MCF 10A (cell line): ENCODE measurements at regions not wholly inside any gene's neighbourhood (a gene's known extent, or its start where the extent isn't known, plus 50 kb on each side); places are given as distances from the start of the nearest gene placed in this dataset.
A peak's percentile ranks its signal among the peaks of the same experiment; 100 is the strongest.

Experiments used
- BruUV-seq: library from RNA; stranded (reverse); fragments of 400-500 nt; replicated peaks from 2 replicates; lab custom pipeline; 2021; lab: Mats Ljungman, UMichigan
- CTCF ChIA-PET: fragments of 300-600 bp; sonication (Branson Sonifier 250); formaldehyde crosslinking; extraction: SDS; loops from one replicate; lab custom pipeline; 2021; ENCODE audit warnings: antibody characterized with exemption, inconsistent platforms; lab: Yijun Ruan, JAX
- POLR2A ChIA-PET: fragments of 300-600, 350-650 bp; sonication (Branson Sonifier 250); formaldehyde crosslinking; extraction: SDS; loops from one replicate; lab custom pipeline; 2020; ENCODE audit warnings: antibody characterized with exemption, inconsistent platforms; lab: Yijun Ruan, JAX
- DNase-seq: peaks from one replicate; pipeline ENCODE4 v3.0.0-alpha.2; 2018; ENCODE audit not compliant: unreplicated experiment
- H3K27ac Mint-ChIP-seq: one replicate; pipeline ENCODE4 v1.8.0; 2022; ENCODE audit warnings: mild to moderate bottlenecking, low read depth, mixed read lengths; ENCODE audit not compliant: unreplicated experiment
- H3K27me3 Mint-ChIP-seq: one replicate; pipeline ENCODE4 v1.8.0; 2022; ENCODE audit warnings: mixed read lengths; ENCODE audit not compliant: insufficient read depth, unreplicated experiment
- H3K36me3 Mint-ChIP-seq: one replicate; pipeline ENCODE4 v1.8.0; 2022; ENCODE audit warnings: mild to moderate bottlenecking, moderate library complexity, mixed read lengths; ENCODE audit not compliant: insufficient read depth, unreplicated experiment
- H3K4me1 Mint-ChIP-seq: one replicate; pipeline ENCODE4 v1.8.0; 2022; ENCODE audit warnings: mixed read lengths; ENCODE audit not compliant: insufficient read depth, unreplicated experiment
- H3K4me3 Mint-ChIP-seq: one replicate; pipeline ENCODE4 v1.8.0; 2022; ENCODE audit warnings: mild to moderate bottlenecking, moderate library complexity, mixed read lengths; ENCODE audit not compliant: unreplicated experiment
- H3K9me3 Mint-ChIP-seq: one replicate; pipeline ENCODE4 v1.8.0; 2022; ENCODE audit warnings: mixed read lengths; ENCODE audit not compliant: unreplicated experiment
- intact Hi-C: fragments of 100-400 bp; cut with micrococcal nuclease; formaldehyde crosslinking; loops from 2 replicates; pipeline ENCODE4 v1.14.1; 2022
- TF ChIP-seq, protein P1 (sequence below): fragments of 200-600 bp; IDR thresholded peaks from one replicate; pipeline ENCODE4 v1.8.0; 2022; ENCODE audit warnings: antibody characterized with exemption, mild to moderate bottlenecking; ENCODE audit not compliant: unreplicated experiment

DNA sequence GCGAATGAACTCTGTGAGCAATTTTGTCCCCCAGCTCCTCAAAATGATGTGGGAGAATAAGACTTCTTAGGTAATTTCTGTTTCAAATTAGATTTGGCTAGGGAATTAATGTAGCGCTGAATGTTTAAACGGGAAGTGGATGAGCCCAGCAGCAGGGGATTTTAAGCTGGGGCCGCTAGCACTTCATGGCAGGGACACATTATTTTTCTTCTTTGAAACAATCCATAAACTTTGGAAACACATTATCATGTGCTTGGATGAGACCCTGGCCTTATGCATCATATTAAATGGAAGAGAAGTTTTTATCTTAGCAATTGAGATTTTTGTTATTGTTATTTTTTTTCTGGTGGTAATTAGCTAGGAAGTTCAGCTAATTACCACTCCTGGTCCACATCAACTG, 74.2 kb upstream of the FUCA2 start:
- Mint-ChIP-seq H3K4me3 (no peak overlapping the region), H3K4me1 (peaks cover 13% of the 10 kb centered on the region), H3K27me3 (no peaks in the 10 kb centered on the region), H3K36me3 (no peaks in the 10 kb centered on the region), H3K27ac (no peak overlapping the region), H3K9me3 (no peaks in the 10 kb centered on the region)
- TF ChIP-seq, protein P1, sequence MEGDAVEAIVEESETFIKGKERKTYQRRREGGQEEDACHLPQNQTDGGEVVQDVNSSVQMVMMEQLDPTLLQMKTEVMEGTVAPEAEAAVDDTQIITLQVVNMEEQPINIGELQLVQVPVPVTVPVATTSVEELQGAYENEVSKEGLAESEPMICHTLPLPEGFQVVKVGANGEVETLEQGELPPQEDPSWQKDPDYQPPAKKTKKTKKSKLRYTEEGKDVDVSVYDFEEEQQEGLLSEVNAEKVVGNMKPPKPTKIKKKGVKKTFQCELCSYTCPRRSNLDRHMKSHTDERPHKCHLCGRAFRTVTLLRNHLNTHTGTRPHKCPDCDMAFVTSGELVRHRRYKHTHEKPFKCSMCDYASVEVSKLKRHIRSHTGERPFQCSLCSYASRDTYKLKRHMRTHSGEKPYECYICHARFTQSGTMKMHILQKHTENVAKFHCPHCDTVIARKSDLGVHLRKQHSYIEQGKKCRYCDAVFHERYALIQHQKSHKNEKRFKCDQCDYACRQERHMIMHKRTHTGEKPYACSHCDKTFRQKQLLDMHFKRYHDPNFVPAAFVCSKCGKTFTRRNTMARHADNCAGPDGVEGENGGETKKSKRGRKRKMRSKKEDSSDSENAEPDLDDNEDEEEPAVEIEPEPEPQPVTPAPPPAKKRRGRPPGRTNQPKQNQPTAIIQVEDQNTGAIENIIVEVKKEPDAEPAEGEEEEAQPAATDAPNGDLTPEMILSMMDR, result no peak
- CTCF ChIA-PET, result interaction anchor here (0.5 to 1.7 kb wide), 5 partner anchors 10 to 428 kb away, joined by 3 to 6 read pairs (median 3); no protein-coding TSS in a partner anchor
- intact Hi-C loops, result no loop called here
- POLR2A ChIA-PET, result no interaction called here
- no TSS peak for BruUV-seq
- no peak for DNase-seq

DNA sequence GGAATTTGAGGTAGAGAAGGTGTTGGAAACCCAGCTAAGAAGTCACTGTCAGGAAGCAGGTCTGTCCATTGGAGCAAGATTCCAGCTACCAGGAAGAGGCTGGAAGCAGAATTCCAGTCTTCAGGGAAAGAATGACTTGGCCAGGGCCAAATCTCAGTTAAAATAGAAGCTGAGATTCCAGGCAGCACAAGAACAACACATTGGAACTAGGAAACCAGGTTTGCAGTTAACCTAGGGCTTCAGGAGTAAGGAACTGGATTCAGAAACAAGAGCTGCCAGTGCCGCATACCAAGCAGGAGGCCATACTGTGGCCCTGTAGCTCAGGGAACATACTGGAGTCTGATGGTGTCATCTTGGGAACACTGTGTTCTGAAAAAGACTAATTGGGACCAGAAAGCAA, 73.7 kb upstream of the FUCA2 start:
- no peak overlapping the region for H3K27ac Mint-ChIP-seq
- DNase-seq, result no peak
- no peak overlapping the region for H3K4me3 Mint-ChIP-seq
- TF ChIP-seq, protein P1, result no peak
- no peaks in the 10 kb centered on the region for H3K9me3 Mint-ChIP-seq
- H3K4me1 Mint-ChIP-seq, result peaks cover 13% of the 10 kb centered on the region
- BruUV-seq, result no TSS peak
- H3K36me3 Mint-ChIP-seq, result no peaks in the 10 kb centered on the region
- intact Hi-C loops, result no loop called here
- ChIA-PET CTCF (interaction anchor here (0.5 to 1.7 kb wide), 5 partner anchors 9 to 429 kb away, joined by 3 to 6 read pairs (median 3); no protein-coding TSS in a partner anchor), POLR2A (no interaction called here)
- no peaks in the 10 kb centered on the region for H3K27me3 Mint-ChIP-seq

DNA sequence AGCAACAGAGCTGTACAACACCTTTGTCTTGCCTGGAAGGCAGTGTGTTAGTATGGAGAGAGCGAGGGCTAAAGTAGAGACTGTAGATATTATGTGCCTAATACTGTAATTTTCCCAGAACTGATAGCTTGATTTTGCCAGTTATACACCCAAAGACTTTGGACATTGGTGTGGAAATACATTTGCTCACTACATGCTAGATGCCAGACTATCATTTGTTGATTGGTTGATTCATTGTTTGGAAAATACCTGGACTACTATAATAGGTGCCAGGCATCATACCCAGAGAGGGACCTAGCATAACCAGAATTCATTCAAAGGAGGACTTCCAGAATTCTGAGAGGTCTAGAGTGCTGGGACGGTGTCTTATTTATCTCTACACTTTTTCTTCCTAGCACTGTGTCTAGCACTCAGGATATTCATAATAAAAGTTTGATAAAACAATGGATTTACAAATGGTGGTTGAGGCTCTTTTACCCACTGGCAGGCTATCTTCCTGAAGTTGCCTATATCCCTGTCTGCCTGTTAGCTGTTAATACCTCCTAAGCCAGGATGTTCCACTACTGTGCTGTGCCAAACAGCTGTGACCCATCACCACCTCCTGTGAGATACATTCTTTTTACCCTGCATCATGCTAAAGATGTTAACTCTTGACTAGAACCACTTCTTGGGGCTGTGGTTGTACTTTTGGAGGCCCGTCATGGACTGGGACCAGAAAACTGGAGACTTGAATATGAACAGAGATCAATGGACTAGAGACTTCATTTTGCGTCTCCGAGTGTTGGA, 72.2 kb upstream of the FUCA2 start:
- Mint-ChIP-seq H3K4me3 (no peak overlapping the region), H3K27ac (no peak overlapping the region), H3K4me1 (peaks cover 23% of the 10 kb centered on the region), H3K9me3 (peaks cover 10% of the 10 kb centered on the region), H3K36me3 (no peaks in the 10 kb centered on the region), H3K27me3 (no peaks in the 10 kb centered on the region)
- intact Hi-C loops, result no loop called here
- no peak for DNase-seq
- no TSS peak for BruUV-seq
- TF ChIP-seq, protein P1, result no peak
- CTCF ChIA-PET, result no interaction called here
- POLR2A ChIA-PET, result interaction anchor here (0.9 to 1.5 kb wide), 2 partner anchors 91 to 260 kb away, joined by 3 read pairs; partner anchors contain the start of gene LTV1

DNA sequence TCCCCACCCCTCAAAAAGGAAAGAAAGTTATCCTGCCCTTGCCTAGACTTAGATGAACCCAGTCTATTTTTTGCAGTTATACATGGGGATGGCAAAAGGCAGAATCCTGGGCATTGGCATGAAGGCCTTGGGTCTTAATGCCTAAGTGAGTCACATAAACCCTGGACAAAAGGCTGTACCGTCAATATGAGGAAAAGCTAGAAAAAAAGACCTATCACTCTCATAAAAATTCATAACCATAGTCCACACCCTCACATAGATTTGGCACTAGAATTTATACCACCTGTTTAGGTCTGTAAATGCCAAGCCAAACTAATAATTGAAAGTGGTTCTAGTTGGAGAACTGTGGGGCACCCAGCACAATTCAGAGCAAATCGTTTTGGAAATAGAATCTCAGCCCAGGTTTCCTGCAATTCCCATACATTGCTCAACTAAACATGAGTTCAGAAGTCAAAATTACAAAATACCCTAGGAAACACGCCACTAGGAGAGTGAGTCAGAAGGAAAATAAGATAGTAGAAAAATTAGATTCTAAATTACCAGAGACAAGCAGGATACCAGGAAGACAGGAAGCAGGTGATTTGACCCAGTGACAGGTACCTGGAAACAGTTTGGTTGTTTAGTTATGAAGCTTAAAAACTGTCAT, 70.4 kb upstream of the FUCA2 start:
- POLR2A ChIA-PET, result interaction anchor here (0.6 to 2.5 kb wide), 8 partner anchors 28 to 514 kb away, joined by 3 to 8 read pairs (median 3); partner anchors contain the start of genes LTV1 and SF3B5
- peaks cover 4% of the 10 kb centered on the region for H3K36me3 Mint-ChIP-seq
- CTCF ChIA-PET, result interaction anchor here (0.6 to 0.7 kb wide), 2 partner anchors 274 to 904 kb away, joined by 3 read pairs; no protein-coding TSS in a partner anchor
- no TSS peak for BruUV-seq
- TF ChIP-seq, protein P1, result no peak
- peak overlapping the region; percentile 63 for H3K27ac Mint-ChIP-seq
- DNase-seq, result peak; percentile 85
- no peaks in the 10 kb centered on the region for H3K27me3 Mint-ChIP-seq
- H3K9me3 Mint-ChIP-seq, result peaks cover 17% of the 10 kb centered on the region
- H3K4me3 Mint-ChIP-seq, result no peak overlapping the region
- H3K4me1 Mint-ChIP-seq, result peaks cover 28% of the 10 kb centered on the region
- intact Hi-C loops, result no loop called here
